SU-DHL-6 (cell line): ENCODE measurements at regions not wholly inside any gene's neighbourhood (a gene's known extent, or its start where the extent isn't known, plus 50 kb on each side); places are given as distances from the start of the nearest gene placed in this dataset.

Source experiments
- CTCF ChIP-seq: fragments of 200-600 bp; sonication (generic); IDR thresholded peaks from one replicate; pipeline ENCODE4 v1.5.1; 2017; ENCODE audit warnings: antibody characterized with exemption, mild to moderate bottlenecking, low read length, moderate library complexity; ENCODE audit not compliant: insufficient read depth, poor library complexity, severe bottlenecking
- EZH2phosphoT487 ChIP-seq: fragments of 200-600 bp; sonication (generic), shearing (Covaris generic); conservative IDR thresholded peaks from 2 replicates; pipeline ENCODE4 v1.6.1; 2018; ENCODE audit warnings: mild to moderate bottlenecking, antibody characterized with exemption, low read length, moderate library complexity, mixed read lengths

- TF ChIP-seq CTCF (no peak), EZH2phosphoT487 (no peak)
Measured at GRCh38 chr6:156579564-156579963, 197.6 kb upstream of the ARID1B start.
